PC-9 (cell line): ENCODE measurements at regions not wholly inside any gene's neighbourhood (a gene's known extent, or its start where the extent isn't known, plus 50 kb on each side); places are given as distances from the start of the nearest gene placed in this dataset.

Experiments
- CTCF ChIP-seq: fragments of 200-600 bp; sonication (generic); conservative IDR thresholded peaks from 2 replicates; pipeline ENCODE4 v1.6.1; 2017; ENCODE audit warnings: mixed run types, antibody characterized with exemption, mild to moderate bottlenecking, moderate library complexity
- EZH2 ChIP-seq: fragments of 200-600 bp; sonication (generic); IDR thresholded peaks from 2 replicates; pipeline ENCODE4 v1.8.0; 2017; ENCODE audit warnings: antibody characterized with exemption, low read depth

- TF ChIP-seq CTCF (no peak), EZH2 (no peak)
These were observed 284.2 kb upstream of the HDAC4 start for GRCh38 chr2:239684996-239685395.
